IMR-90 (cell line): ENCODE measurements at regions not wholly inside any gene's neighbourhood (a gene's known extent, or its start where the extent isn't known, plus 50 kb on each side); places are given as distances from the start of the nearest gene placed in this dataset.

Experiments
- ATAC-seq: fragments of 200-7000 bp; cut with Tn5 transposase; 2 replicates; pipeline ENCODE4 v1.9.1; 2020; ENCODE audit warnings: low read depth, mild to moderate bottlenecking, moderate library complexity
- BruUV-seq: library from RNA; stranded (reverse); fragments of 400-500 nt; replicated peaks from 2 replicates; lab custom pipeline; 2021; lab: Mats Ljungman, UMichigan
- CTCF ChIA-PET: fragments of 300-600 bp; formaldehyde crosslinking; extraction: SDS; loops from one replicate; lab custom pipeline; 2021; ENCODE audit warnings: antibody characterized with exemption; lab: Yijun Ruan, JAX
- POLR2A ChIA-PET: fragments of 300-600 bp; sonication (Branson Sonifier 250); formaldehyde crosslinking; loops from one replicate; lab custom pipeline; 2022; ENCODE audit warnings: antibody characterized with exemption; ENCODE audit not compliant: unreplicated experiment; lab: Charles Lee
- DNase-seq: peaks from one replicate; pipeline ENCODE4 v3.0.0; 2013
- H2AFZ ChIP-seq: replicated peaks from 2 replicates; pipeline ENCODE3; 2013; ENCODE audit warnings: low read length, mild to moderate bottlenecking; ENCODE audit not compliant: poor library complexity
- H2AK5ac ChIP-seq: 2 replicates; pipeline ENCODE4 v1.6.1; 2013; ENCODE audit warnings: low read depth, low read length, inconsistent platforms
- H2AK9ac ChIP-seq: replicated peaks from 2 replicates; pipeline ENCODE3; 2013; ENCODE audit warnings: mild to moderate bottlenecking, low read depth, low read length, moderate library complexity; ENCODE audit not compliant: poor library complexity
- H2BK120ac ChIP-seq: 2 replicates; pipeline ENCODE4 v1.6.1; 2013; ENCODE audit warnings: low read depth, low read length, inconsistent platforms
- H2BK15ac ChIP-seq: 3 replicates; pipeline ENCODE4 v1.6.1; 2013; ENCODE audit warnings: low read depth, low read length, inconsistent platforms
- H2BK20ac ChIP-seq: 2 replicates; pipeline ENCODE4 v1.6.1; 2013; ENCODE audit warnings: low read depth, mild to moderate bottlenecking, inconsistent platforms, low read length, moderate library complexity
- H2BK5ac ChIP-seq: 2 replicates; pipeline ENCODE4 v1.6.1; 2013; ENCODE audit warnings: mild to moderate bottlenecking, low read depth, low read length, inconsistent platforms; ENCODE audit not compliant: poor library complexity, severe bottlenecking
- H3K14ac ChIP-seq: replicated peaks from 2 replicates; pipeline ENCODE4 v1.6.1; 2013; ENCODE audit warnings: low read depth, low read length, inconsistent platforms
- H3K18ac ChIP-seq: 2 replicates; pipeline ENCODE4 v1.6.1; 2013; ENCODE audit warnings: low read depth, low read length, control low read depth
- H3K23ac ChIP-seq: 2 replicates; pipeline ENCODE4 v1.6.1; 2013; ENCODE audit warnings: low read depth, low read length, inconsistent platforms
- H3K27ac ChIP-seq: 2 replicates; pipeline ENCODE4 v1.5.1; 2013; ENCODE audit warnings: mild to moderate bottlenecking, control low read depth, low read length; ENCODE audit not compliant: insufficient read depth
- H3K27me3 ChIP-seq: 2 replicates; pipeline ENCODE4 v1.6.1; 2013; ENCODE audit warnings: low read length; ENCODE audit not compliant: control insufficient read depth, insufficient read depth
- H3K36me3 ChIP-seq: 2 replicates; pipeline ENCODE4 v1.6.1; 2013; ENCODE audit warnings: low read length, mixed read lengths; ENCODE audit not compliant: control insufficient read depth, insufficient read depth
- H3K4ac ChIP-seq: 2 replicates; pipeline ENCODE4 v1.6.1; 2013; ENCODE audit warnings: low read depth, low read length, inconsistent platforms
- H3K4me1 ChIP-seq: 2 replicates; pipeline ENCODE4 v1.6.1; 2013; ENCODE audit warnings: low read length, mixed read lengths; ENCODE audit not compliant: control insufficient read depth, insufficient read depth
- H3K4me2 ChIP-seq: 2 replicates; pipeline ENCODE4 v1.6.1; 2013; ENCODE audit warnings: low read depth, mild to moderate bottlenecking, control low read depth, low read length, moderate library complexity
- H3K4me3 ChIP-seq: 2 replicates; pipeline ENCODE4 v1.5.1; 2013; ENCODE audit warnings: low read depth, mild to moderate bottlenecking, control low read depth, low read length, moderate library complexity; ENCODE audit not compliant: insufficient read depth
- H3K56ac ChIP-seq: 2 replicates; pipeline ENCODE4 v1.6.1; 2013; ENCODE audit warnings: low read length, inconsistent platforms; ENCODE audit not compliant: insufficient read depth; ENCODE audit errors: extremely low read depth
- H3K79me1 ChIP-seq, 2 experiments: 2 replicates each; pipeline ENCODE4 v1.6.1; 2013; ENCODE audit warnings: low read length in 2 of 2, inconsistent platforms in 1 of 2, low read depth in 1 of 2
- H3K9ac ChIP-seq: 2 replicates; pipeline ENCODE4 v1.6.1; 2013; ENCODE audit warnings: low read depth, low read length, control low read depth
- H3K9me1 ChIP-seq: 2 replicates; pipeline ENCODE4 v1.6.1; 2013; ENCODE audit warnings: low read length, inconsistent platforms; ENCODE audit not compliant: insufficient read depth
- H3K9me3 ChIP-seq: 2 replicates; pipeline ENCODE4 v1.6.1; 2013; ENCODE audit warnings: low read length; ENCODE audit not compliant: control insufficient read depth, insufficient read depth
- H4K20me1 ChIP-seq: 2 replicates; pipeline ENCODE4 v1.6.1; 2013; ENCODE audit warnings: low read length, inconsistent platforms; ENCODE audit not compliant: insufficient read depth
- H4K5ac ChIP-seq: 2 replicates; pipeline ENCODE4 v1.6.1; 2013; ENCODE audit warnings: mild to moderate bottlenecking, low read depth, low read length, control low read depth
- H4K8ac ChIP-seq, 2 experiments: 2 replicates each; pipeline ENCODE4 v1.6.1; 2013; ENCODE audit warnings: low read depth in 2 of 2, low read length in 2 of 2, control low read depth in 1 of 2, inconsistent platforms in 1 of 2
- H4K91ac ChIP-seq: 2 replicates; pipeline ENCODE4 v1.6.1; 2013; ENCODE audit warnings: low read depth, low read length, inconsistent platforms; ENCODE audit not compliant: insufficient read depth
- CEBPB ChIP-seq: IDR thresholded peaks from 2 replicates; pipeline ENCODE4 v1.6.1; 2012; ENCODE audit warnings: low read depth, low read length, improper control_type of control experiment
- CHD1 ChIP-seq: IDR thresholded peaks from 2 replicates; pipeline ENCODE4 v1.6.1; 2012; ENCODE audit warnings: low read depth, low read length, improper control_type of control experiment
- ELK1 ChIP-seq: fragments of 150-350 bp; IDR thresholded peaks from 2 replicates; pipeline ENCODE4 v1.6.1; 2016; ENCODE audit warnings: low read depth, mild to moderate bottlenecking, low read length, moderate library complexity, borderline replicate concordance
- MAFK ChIP-seq: IDR thresholded peaks from 2 replicates; pipeline ENCODE4 v1.6.1; 2012; ENCODE audit warnings: low read depth, low read length, improper control_type of control experiment
- MAZ ChIP-seq: IDR thresholded peaks from 2 replicates; pipeline ENCODE4 v1.6.1; 2012; ENCODE audit warnings: low read depth, mild to moderate bottlenecking, low read length, improper control_type of control experiment, moderate library complexity, borderline replicate concordance
- MXI1 ChIP-seq: IDR thresholded peaks from 2 replicates; pipeline ENCODE4 v1.6.1; 2012; ENCODE audit warnings: low read depth, mild to moderate bottlenecking, low read length, moderate library complexity, borderline replicate concordance
- POLR2A ChIP-seq: IDR thresholded peaks from 2 replicates; pipeline ENCODE4 v1.6.1; 2012; ENCODE audit warnings: mild to moderate bottlenecking, low read depth, low read length
- RAD21 ChIP-seq: IDR thresholded peaks from 2 replicates; pipeline ENCODE4 v1.6.1; 2012; ENCODE audit warnings: low read length, improper control_type of control experiment
- RCOR1 ChIP-seq: IDR thresholded peaks from 2 replicates; pipeline ENCODE4 v1.6.1; 2012; ENCODE audit warnings: mild to moderate bottlenecking, low read length, improper control_type of control experiment; ENCODE audit not compliant: insufficient replicate concordance
- RFX5 ChIP-seq: IDR thresholded peaks from 2 replicates; pipeline ENCODE4 v1.8.0; 2012; ENCODE audit warnings: low read depth, mild to moderate bottlenecking, low read length, moderate library complexity
- USF2 ChIP-seq: fragments of 150-350 bp; IDR thresholded peaks from 2 replicates; pipeline ENCODE4 v1.6.1; 2017; ENCODE audit warnings: mild to moderate bottlenecking, antibody characterized with exemption, low read length, low read depth
- WGBS, 2 experiments: methylation state at CpG; one replicate each; pipeline versions ENCODE4 v1.1.5 to v1.1.7; 2013; ENCODE audit warnings: missing lambda C conversion rate in 2 of 2; ENCODE audit not compliant: insufficient read length in 1 of 2; ENCODE audit errors: extremely low coverage in 2 of 2; 5-methylcytosine and 5-hydroxymethylcytosine counted together
- dilution Hi-C: fragments of 300-500 bp; cut with HindIII; formaldehyde crosslinking; loops from one replicate; pipeline ENCODE4 v1.14.3; 2018; ENCODE audit warnings: low sequenced_read_pairs; ENCODE audit not compliant: unreplicated experiment
- in situ Hi-C: fragments of 300-500 bp; cut with MboI; formaldehyde crosslinking; loops from 3 replicates; pipeline ENCODE4 v1.14.3; 2019; ENCODE audit warnings: low sequenced_read_pairs, inconsistent platforms, mixed read lengths
- intact Hi-C: fragments of 100-400 bp; cut with micrococcal nuclease; formaldehyde crosslinking; loops from 2 replicates; pipeline ENCODE4 v1.10.0; 2022
- TF ChIP-seq, protein P1 (sequence below): conservative IDR thresholded peaks from 2 replicates; pipeline ENCODE4 v1.5.1; 2012; ENCODE audit warnings: mild to moderate bottlenecking, low read depth, low read length, improper control_type of control experiment

DNA sequence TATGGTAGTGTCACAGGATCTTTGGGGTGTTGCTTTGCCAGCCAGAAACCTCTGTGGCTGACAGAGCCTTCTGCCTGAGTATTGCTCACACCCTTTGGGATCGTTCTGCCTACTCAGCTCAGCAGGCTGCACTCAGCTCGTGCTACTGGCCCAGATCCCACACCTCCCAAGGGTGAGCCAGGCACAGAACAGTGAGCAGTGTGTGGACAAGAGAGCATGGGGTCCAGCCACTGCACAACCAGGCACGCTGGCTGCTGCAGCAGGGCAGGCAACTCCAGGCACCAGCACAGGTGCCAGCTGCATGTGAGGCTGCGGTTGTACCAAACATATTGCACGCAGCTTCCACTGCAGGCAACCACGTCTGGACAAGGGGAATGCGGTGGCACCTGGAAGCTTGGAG is 84.9 kb downstream of the CYB561 start:
- Histone ChIP-seq H3K4ac (no peak overlapping the region), H3K14ac (no peak overlapping the region), H3K18ac (no peak overlapping the region), H3K79me1 (peaks cover 15 to 58% of the 10 kb centered on the region in 2 experiments; a peak in 3 of 4 replicates), H2AFZ (no peak overlapping the region), H3K56ac (no peak overlapping the region), H4K5ac (no peak overlapping the region), H3K4me2 (no peak overlapping the region), H3K9me3 (no peaks in the 10 kb centered on the region), H2BK120ac (no peak overlapping the region), H3K27ac (no peak overlapping the region), H2BK20ac (no peak overlapping the region), H2BK15ac (no peak overlapping the region), H4K8ac (no peak overlapping the region), H3K36me3 (peaks cover 12% of the 10 kb centered on the region), H3K4me1 (peaks cover 15% of the 10 kb centered on the region), H3K27me3 (no peaks in the 10 kb centered on the region), H3K9ac (no peak overlapping the region), H4K91ac (no peak overlapping the region), H4K20me1 (peaks cover 4% of the 10 kb centered on the region), H2AK5ac (no peak overlapping the region), H3K4me3 (no peak overlapping the region), H3K9me1 (peaks cover 12% of the 10 kb centered on the region), H2AK9ac (no peak overlapping the region), H2BK5ac (no peak overlapping the region), H3K23ac (no peak overlapping the region)
- in situ Hi-C loops: no loop called here
- intact Hi-C loops: no loop called here
- TF ChIP-seq MAFK (no peak), MXI1 (no peak), RAD21 (no peak), MAZ (no peak), CHD1 (no peak), POLR2A (no peak), RFX5 (no peak), CEBPB (no peak), USF2 (no peak), RCOR1 (no peak), ELK1 (no peak)
- TF ChIP-seq, protein P1, sequence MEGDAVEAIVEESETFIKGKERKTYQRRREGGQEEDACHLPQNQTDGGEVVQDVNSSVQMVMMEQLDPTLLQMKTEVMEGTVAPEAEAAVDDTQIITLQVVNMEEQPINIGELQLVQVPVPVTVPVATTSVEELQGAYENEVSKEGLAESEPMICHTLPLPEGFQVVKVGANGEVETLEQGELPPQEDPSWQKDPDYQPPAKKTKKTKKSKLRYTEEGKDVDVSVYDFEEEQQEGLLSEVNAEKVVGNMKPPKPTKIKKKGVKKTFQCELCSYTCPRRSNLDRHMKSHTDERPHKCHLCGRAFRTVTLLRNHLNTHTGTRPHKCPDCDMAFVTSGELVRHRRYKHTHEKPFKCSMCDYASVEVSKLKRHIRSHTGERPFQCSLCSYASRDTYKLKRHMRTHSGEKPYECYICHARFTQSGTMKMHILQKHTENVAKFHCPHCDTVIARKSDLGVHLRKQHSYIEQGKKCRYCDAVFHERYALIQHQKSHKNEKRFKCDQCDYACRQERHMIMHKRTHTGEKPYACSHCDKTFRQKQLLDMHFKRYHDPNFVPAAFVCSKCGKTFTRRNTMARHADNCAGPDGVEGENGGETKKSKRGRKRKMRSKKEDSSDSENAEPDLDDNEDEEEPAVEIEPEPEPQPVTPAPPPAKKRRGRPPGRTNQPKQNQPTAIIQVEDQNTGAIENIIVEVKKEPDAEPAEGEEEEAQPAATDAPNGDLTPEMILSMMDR: no peak
- ATAC-seq (no peak), DNase-seq (no peak)
- POLR2A ChIA-PET: no interaction called here
- BruUV-seq: no TSS peak
- dilution Hi-C loops: no loop called here
- 93% methylated on average over 4 of the region's 7 CpGs; no CpG with 5 or more reads in 1 of the 2 experiments for WGBS, 2 experiments
- CTCF ChIA-PET: no interaction called here
